Chondrocyte (in vitro differentiated cells): ENCODE measurements at regions not wholly inside any gene's neighbourhood (a gene's known extent, or its start where the extent isn't known, plus 50 kb on each side); places are given as distances from the start of the nearest gene placed in this dataset.

Source experiments
- DNase-seq: peaks from one replicate; pipeline ENCODE4 v3.0.0; 2021; ENCODE audit warnings: mixed read lengths, low spot score
- H3K27ac Mint-ChIP-seq: one replicate; pipeline ENCODE4 v1.8.0; 2021; ENCODE audit warnings: mild to moderate bottlenecking, moderate library complexity, mixed read lengths; ENCODE audit not compliant: unreplicated experiment
- H3K27me3 Mint-ChIP-seq: 2 replicates; pipeline ENCODE4 v1.8.0; 2021; ENCODE audit warnings: low read depth, mixed read lengths
- H3K36me3 Mint-ChIP-seq: 2 replicates; pipeline ENCODE4 v1.8.0; 2021; ENCODE audit warnings: low read depth, mixed read lengths
- H3K4me1 Mint-ChIP-seq: 2 replicates; pipeline ENCODE4 v1.8.0; 2021; ENCODE audit warnings: low read depth, mild to moderate bottlenecking, mixed read lengths
- H3K4me3 Mint-ChIP-seq: one replicate; pipeline ENCODE4 v1.8.0; 2021; ENCODE audit warnings: mild to moderate bottlenecking, moderate library complexity, mixed read lengths; ENCODE audit not compliant: unreplicated experiment
- H3K9me3 Mint-ChIP-seq: 2 replicates; pipeline ENCODE4 v1.8.0; 2021; ENCODE audit warnings: low read depth, mixed read lengths
- TF ChIP-seq, protein P1 (sequence below): fragments of 200-600 bp; sonication (generic); IDR thresholded peaks from 2 replicates; pipeline ENCODE4 v1.5.0; 2021; ENCODE audit warnings: antibody characterized with exemption, mild to moderate bottlenecking, moderate library complexity

- TF ChIP-seq, protein P1, sequence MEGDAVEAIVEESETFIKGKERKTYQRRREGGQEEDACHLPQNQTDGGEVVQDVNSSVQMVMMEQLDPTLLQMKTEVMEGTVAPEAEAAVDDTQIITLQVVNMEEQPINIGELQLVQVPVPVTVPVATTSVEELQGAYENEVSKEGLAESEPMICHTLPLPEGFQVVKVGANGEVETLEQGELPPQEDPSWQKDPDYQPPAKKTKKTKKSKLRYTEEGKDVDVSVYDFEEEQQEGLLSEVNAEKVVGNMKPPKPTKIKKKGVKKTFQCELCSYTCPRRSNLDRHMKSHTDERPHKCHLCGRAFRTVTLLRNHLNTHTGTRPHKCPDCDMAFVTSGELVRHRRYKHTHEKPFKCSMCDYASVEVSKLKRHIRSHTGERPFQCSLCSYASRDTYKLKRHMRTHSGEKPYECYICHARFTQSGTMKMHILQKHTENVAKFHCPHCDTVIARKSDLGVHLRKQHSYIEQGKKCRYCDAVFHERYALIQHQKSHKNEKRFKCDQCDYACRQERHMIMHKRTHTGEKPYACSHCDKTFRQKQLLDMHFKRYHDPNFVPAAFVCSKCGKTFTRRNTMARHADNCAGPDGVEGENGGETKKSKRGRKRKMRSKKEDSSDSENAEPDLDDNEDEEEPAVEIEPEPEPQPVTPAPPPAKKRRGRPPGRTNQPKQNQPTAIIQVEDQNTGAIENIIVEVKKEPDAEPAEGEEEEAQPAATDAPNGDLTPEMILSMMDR, result no peak
- Mint-ChIP-seq H3K9me3 (peaks cover 18% of the 10 kb centered on the region), H3K27me3 (no peaks in the 10 kb centered on the region), H3K27ac (no peak overlapping the region), H3K4me3 (no peak overlapping the region), H3K36me3 (no peaks in the 10 kb centered on the region), H3K4me1 (no peaks in the 10 kb centered on the region)
- DNase-seq, result no peak
These were observed 332.3 kb downstream of the GATA3 start for GRCh38 chr10:8386781-8387180.

GRCh38 chr10:8389630-8390029 lies 335.1 kb downstream of the GATA3 start:
- TF ChIP-seq, protein P1, result no peak
- no peaks in the 10 kb centered on the region for H3K27me3 Mint-ChIP-seq
- no peaks in the 10 kb centered on the region for H3K36me3 Mint-ChIP-seq
- no peak for DNase-seq
- no peaks in the 10 kb centered on the region for H3K4me1 Mint-ChIP-seq
- no peak overlapping the region for H3K4me3 Mint-ChIP-seq
- peaks cover 15% of the 10 kb centered on the region for H3K9me3 Mint-ChIP-seq
- H3K27ac Mint-ChIP-seq, result no peak overlapping the region

GRCh38 chr10:8392216-8392615 lies 337.7 kb downstream of the GATA3 start:
- TF ChIP-seq, protein P1, result no peak
- Mint-ChIP-seq H3K27ac (no peak overlapping the region), H3K36me3 (no peaks in the 10 kb centered on the region), H3K9me3 (peaks cover 11% of the 10 kb centered on the region), H3K27me3 (no peaks in the 10 kb centered on the region), H3K4me1 (no peaks in the 10 kb centered on the region), H3K4me3 (no peak overlapping the region)
- DNase-seq, result no peak

DNA sequence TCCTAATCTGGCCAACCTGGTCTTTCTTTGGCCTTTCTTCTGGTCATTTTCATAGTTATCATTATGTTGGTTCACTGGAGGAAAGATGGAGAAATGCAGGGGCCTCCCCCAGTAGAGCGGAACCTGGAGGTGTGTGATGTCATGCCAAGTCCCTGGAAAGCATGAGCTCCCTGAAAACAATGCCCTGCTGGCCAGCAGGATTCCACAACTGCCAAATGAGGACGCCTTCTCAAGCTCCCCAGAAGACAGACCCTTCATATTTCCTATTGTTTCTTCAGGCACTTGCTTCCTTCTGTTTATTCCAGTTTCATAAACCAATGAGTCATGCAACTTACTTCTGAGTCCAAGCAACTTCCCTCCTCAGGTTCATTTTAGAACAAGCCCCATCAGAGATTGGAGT lies 339.0 kb downstream of the GATA3 start:
- no peak for DNase-seq
- H3K27me3 Mint-ChIP-seq, result no peaks in the 10 kb centered on the region
- H3K27ac Mint-ChIP-seq, result no peak overlapping the region
- TF ChIP-seq, protein P1, result no peak
- H3K4me1 Mint-ChIP-seq, result no peaks in the 10 kb centered on the region
- no peak overlapping the region for H3K4me3 Mint-ChIP-seq
- H3K9me3 Mint-ChIP-seq, result peaks cover 4% of the 10 kb centered on the region
- no peaks in the 10 kb centered on the region for H3K36me3 Mint-ChIP-seq

GRCh38 chr10:8396675-8397074 lies 342.2 kb downstream of the GATA3 start:
- no peak for DNase-seq
- Mint-ChIP-seq H3K4me3 (no peak overlapping the region), H3K27me3 (peaks cover 2% of the 10 kb centered on the region), H3K27ac (no peak overlapping the region), H3K9me3 (peaks cover 4% of the 10 kb centered on the region), H3K4me1 (no peaks in the 10 kb centered on the region), H3K36me3 (no peaks in the 10 kb centered on the region)
- TF ChIP-seq, protein P1, result no peak
